H9 (cell line): ENCODE measurements at regions not wholly inside any gene's neighbourhood (a gene's known extent, or its start where the extent isn't known, plus 50 kb on each side); places are given as distances from the start of the nearest gene placed in this dataset.
"Not testable (repeated sequence)": the region's sequence is repeated elsewhere in the genome, so short reads cannot be mapped to it uniquely, and the experiment has no call there.

Experiments used
- DNase-seq: peaks from one replicate; pipeline ENCODE4 v3.0.0-alpha.2; 2017
- H2AFZ ChIP-seq: one replicate; pipeline ENCODE4 v1.6.1; 2013; ENCODE audit warnings: mild to moderate bottlenecking, low read length, control low read depth, moderate library complexity
- H2AK5ac ChIP-seq: 2 replicates; pipeline ENCODE4 v1.6.1; 2013; ENCODE audit warnings: low read length, control low read depth, mixed read lengths; ENCODE audit not compliant: insufficient read length
- H2BK120ac ChIP-seq: one replicate; pipeline ENCODE4 v1.6.1; 2013; ENCODE audit warnings: low read depth, mild to moderate bottlenecking, low read length, control low read depth, inconsistent platforms; ENCODE audit not compliant: poor library complexity, severe bottlenecking
- H2BK12ac ChIP-seq: 2 replicates; pipeline ENCODE4 v1.6.1; 2013; ENCODE audit warnings: low read length, control low read depth, mixed read lengths, low read depth; ENCODE audit not compliant: insufficient read length
- H2BK15ac ChIP-seq: 2 replicates; pipeline ENCODE4 v1.6.1; 2013; ENCODE audit warnings: low read depth, low read length, control low read depth
- H2BK20ac ChIP-seq: one replicate; pipeline ENCODE4 v1.6.1; 2013; ENCODE audit warnings: low read depth, mild to moderate bottlenecking, low read length, control low read depth, inconsistent platforms; ENCODE audit not compliant: poor library complexity, severe bottlenecking
- H2BK5ac ChIP-seq: 2 replicates; pipeline ENCODE4 v1.6.1; 2013; ENCODE audit warnings: low read length, control low read depth, mixed read lengths; ENCODE audit not compliant: insufficient read length
- H3K14ac ChIP-seq: 2 replicates; pipeline ENCODE4 v1.6.1; 2013; ENCODE audit warnings: low read length, control low read depth; ENCODE audit not compliant: insufficient read depth
- H3K18ac ChIP-seq: 2 replicates; pipeline ENCODE4 v1.6.1; 2013; ENCODE audit warnings: low read depth, mild to moderate bottlenecking, mixed read lengths, low read length, control low read depth; ENCODE audit not compliant: insufficient read length
- H3K23ac ChIP-seq: 2 replicates; pipeline ENCODE4 v1.6.1; 2013; ENCODE audit warnings: low read length, control low read depth, mixed read lengths, low read depth; ENCODE audit not compliant: insufficient read length
- H3K23me2 ChIP-seq: 2 replicates; pipeline ENCODE4 v1.6.1; 2013; ENCODE audit warnings: low read depth, mild to moderate bottlenecking, mixed read lengths, low read length, control low read depth; ENCODE audit not compliant: insufficient read length, poor library complexity, severe bottlenecking
- H3K27ac ChIP-seq: 2 replicates; pipeline ENCODE4 v1.5.1; 2013; ENCODE audit warnings: low read length, control low read depth, mixed read lengths, low read depth; ENCODE audit not compliant: insufficient read length
- H3K27me3 ChIP-seq: 2 replicates; pipeline ENCODE4 v1.6.1; 2013; ENCODE audit warnings: low read length, control low read depth, inconsistent platforms; ENCODE audit not compliant: insufficient read depth
- H3K4ac ChIP-seq: 2 replicates; pipeline ENCODE4 v1.6.1; 2013; ENCODE audit warnings: low read depth, mild to moderate bottlenecking, control low read depth, inconsistent platforms, low read length, moderate library complexity
- H3K4me1 ChIP-seq: 2 replicates; pipeline ENCODE4 v1.6.1; 2013; ENCODE audit warnings: low read length, control low read depth, inconsistent platforms; ENCODE audit not compliant: insufficient read depth
- H3K4me2 ChIP-seq: 2 replicates; pipeline ENCODE4 v1.6.1; 2013; ENCODE audit warnings: low read length, control low read depth, mixed read lengths; ENCODE audit not compliant: insufficient read length, insufficient read depth
- H3K56ac ChIP-seq: 2 replicates; pipeline ENCODE4 v1.6.1; 2013; ENCODE audit warnings: low read depth, mild to moderate bottlenecking, mixed read lengths, low read length, control low read depth; ENCODE audit not compliant: insufficient read length
- H3K79me1 ChIP-seq: 2 replicates; pipeline ENCODE4 v1.6.1; 2013; ENCODE audit warnings: low read depth, mild to moderate bottlenecking, moderate library complexity, low read length, control low read depth, inconsistent platforms; ENCODE audit not compliant: insufficient read depth, poor library complexity, severe bottlenecking
- H3K79me2 ChIP-seq: 2 replicates; pipeline ENCODE4 v1.6.1; 2013; ENCODE audit warnings: low read length, control low read depth, inconsistent platforms; ENCODE audit not compliant: insufficient read depth
- H3K9ac ChIP-seq: 2 replicates; pipeline ENCODE4 v1.6.1; 2013; ENCODE audit warnings: low read length, control low read depth, mixed read lengths; ENCODE audit not compliant: insufficient read length; ENCODE audit errors: extremely low read depth
- H3K9me3 ChIP-seq: one replicate; pipeline ENCODE4 v1.6.1; 2013; ENCODE audit warnings: low read depth, low read length, inconsistent platforms; ENCODE audit not compliant: control insufficient read depth
- H3T11ph ChIP-seq: one replicate; pipeline ENCODE4 v1.6.1; 2013; ENCODE audit warnings: mild to moderate bottlenecking, low read length, control low read depth, inconsistent platforms
- H4K20me1 ChIP-seq: one replicate; pipeline ENCODE4 v1.6.1; 2013; ENCODE audit not compliant: control insufficient read depth, insufficient read length, insufficient read depth
- H4K5ac ChIP-seq: 2 replicates; pipeline ENCODE4 v1.6.1; 2013; ENCODE audit warnings: low read depth, mild to moderate bottlenecking, mixed read lengths, low read length, control low read depth; ENCODE audit not compliant: insufficient read length
- H4K8ac ChIP-seq: replicated peaks from 2 replicates; pipeline ENCODE4 v1.6.1; 2013; ENCODE audit warnings: low read length, control low read depth, mixed read lengths, low read depth; ENCODE audit not compliant: insufficient read length
- H4K91ac ChIP-seq: 2 replicates; pipeline ENCODE4 v1.6.1; 2013; ENCODE audit warnings: low read depth, mild to moderate bottlenecking, moderate library complexity, mixed read lengths, low read length, control low read depth; ENCODE audit not compliant: insufficient read length
- H3K27ac Mint-ChIP-seq, 3 experiments: 2 replicates in 2 of 3; 3 replicates in 1 of 3; pipeline ENCODE4 v1.8.0; 2020 to 2021; ENCODE audit warnings: mixed read lengths in 3 of 3, mild to moderate bottlenecking in 1 of 3, moderate library complexity in 1 of 3
- H3K27me3 Mint-ChIP-seq: 2 replicates; pipeline ENCODE4 v1.8.0; 2021; ENCODE audit warnings: low read depth, mild to moderate bottlenecking, moderate library complexity, mixed read lengths
- H3K36me3 Mint-ChIP-seq, 3 experiments: 2 replicates in 2 of 3; 3 replicates in 1 of 3; pipeline ENCODE4 v1.8.0; 2020 to 2021; ENCODE audit warnings: low read depth in 3 of 3, mixed read lengths in 3 of 3; ENCODE audit not compliant: insufficient read depth in 1 of 3
- H3K4me1 Mint-ChIP-seq, 2 experiments: 2 replicates each; pipeline ENCODE4 v1.8.0; 2020; ENCODE audit warnings: mixed read lengths in 2 of 2
- H3K4me3 Mint-ChIP-seq, 2 experiments: 2 replicates in 1 of 2; 3 replicates in 1 of 2; pipeline ENCODE4 v1.8.0; 2020 to 2021; ENCODE audit warnings: mild to moderate bottlenecking in 2 of 2, mixed read lengths in 2 of 2, moderate library complexity in 1 of 2
- H3K9me3 Mint-ChIP-seq, 2 experiments: 2 replicates in 1 of 2; 3 replicates in 1 of 2; pipeline ENCODE4 v1.8.0; 2020; ENCODE audit warnings: mild to moderate bottlenecking in 2 of 2, mixed read lengths in 2 of 2, moderate library complexity in 1 of 2
- WGBS: extraction: QIAGEN DNeasy Blood & Tissue Kit; methylation state at CpG from one replicate; pipeline ENCODE4 v1.1.7; 2013; ENCODE audit warnings: missing lambda C conversion rate, low lambda C conversion rate, mixed read lengths; ENCODE audit not compliant: insufficient read length; ENCODE audit errors: extremely low coverage; 5-methylcytosine and 5-hydroxymethylcytosine counted together

GRCh38 chr11:54797906-54798305 is 91.3 kb downstream of the OR4A5 start:
- H2BK20ac ChIP-seq, H4K91ac ChIP-seq, H3K18ac ChIP-seq, H2BK120ac ChIP-seq, H3K4me2 ChIP-seq, H2AFZ ChIP-seq, H3K27me3 Mint-ChIP-seq, H3K79me2 ChIP-seq, H3K27ac ChIP-seq, H2AK5ac ChIP-seq, H3K56ac ChIP-seq, H3K4me3 Mint-ChIP-seq, H3K4me1 Mint-ChIP-seq, H4K5ac ChIP-seq, H2BK15ac ChIP-seq, H4K20me1 ChIP-seq, H2BK5ac ChIP-seq, H3K27ac Mint-ChIP-seq, H3K14ac ChIP-seq, H3K23ac ChIP-seq, H4K8ac ChIP-seq, H3K4me1 ChIP-seq, H3K23me2 ChIP-seq, H3K4ac ChIP-seq, H2BK12ac ChIP-seq, H3T11ph ChIP-seq, DNase-seq, H3K9ac ChIP-seq, H3K79me1 ChIP-seq, H3K27me3 ChIP-seq: not testable (repeated sequence)
- no CpG with 5 or more reads among the region's 5 CpGs for WGBS
- peaks cover 95 to 98% of the 10 kb centered on the region in 2 experiments for H3K9me3 Mint-ChIP-seq
- H3K9me3 ChIP-seq, result peaks cover 59% of the 10 kb centered on the region
- H3K36me3 Mint-ChIP-seq, result peaks cover 5 to 45% (median 11%) of the 10 kb centered on the region in 3 experiments
